Astrocyte (in vitro differentiated cells and primary cell): ENCODE measurements at regions not wholly inside any gene's neighbourhood (a gene's known extent, or its start where the extent isn't known, plus 50 kb on each side); places are given as distances from the start of the nearest gene placed in this dataset.
A peak's percentile ranks its signal among the peaks of the same experiment; 100 is the strongest.

ENCODE experiments used
- DNase-seq: peaks from one replicate; pipeline ENCODE4 v3.0.0-alpha.2; 2010; ENCODE audit warnings: low read depth
- FAIRE-seq: peaks from 2 replicates; lab custom pipeline; 2011; peaks lifted over from hg19 to GRCh38; lab: Jason Lieb, UNC
- H2AFZ ChIP-seq: 2 replicates; pipeline ENCODE4 v1.6.0; 2012; ENCODE audit warnings: low read depth, low read length, inconsistent platforms
- H3K27ac ChIP-seq: 2 replicates; pipeline ENCODE4 v1.5.1; 2011; ENCODE audit warnings: low read depth, low read length, inconsistent platforms
- H3K27me3 ChIP-seq: 2 replicates; pipeline ENCODE4 v1.6.0; 2011; ENCODE audit warnings: low read length, inconsistent platforms; ENCODE audit not compliant: insufficient read depth
- H3K36me3 ChIP-seq: 2 replicates; pipeline ENCODE4 v1.5.1; 2011; ENCODE audit warnings: low read length, inconsistent platforms; ENCODE audit not compliant: insufficient read depth
- H3K4me1 ChIP-seq: 2 replicates; pipeline ENCODE4 v1.5.1; 2011; ENCODE audit warnings: low read length, inconsistent platforms; ENCODE audit not compliant: insufficient read depth
- H3K4me2 ChIP-seq: 2 replicates; pipeline ENCODE4 v1.6.0; 2012; ENCODE audit warnings: low read length, inconsistent platforms
- H3K4me3 ChIP-seq: 2 replicates; pipeline ENCODE4 v1.5.1; 2011; ENCODE audit warnings: low read depth, mild to moderate bottlenecking, low read length, inconsistent platforms; ENCODE audit not compliant: insufficient read depth
- H3K79me2 ChIP-seq: 2 replicates; pipeline ENCODE4 v1.6.0; 2012; ENCODE audit warnings: mild to moderate bottlenecking, low read length, inconsistent platforms; ENCODE audit not compliant: insufficient read depth
- H3K9ac ChIP-seq: 2 replicates; pipeline ENCODE4 v1.6.0; 2012; ENCODE audit warnings: mild to moderate bottlenecking, low read length, inconsistent platforms
- H3K9me3 ChIP-seq: 2 replicates; pipeline ENCODE4 v1.5.1; 2012; ENCODE audit warnings: low read depth, mild to moderate bottlenecking, low read length, inconsistent platforms; ENCODE audit not compliant: insufficient read depth
- H4K20me1 ChIP-seq: 2 replicates; pipeline ENCODE4 v1.6.0; 2012; ENCODE audit warnings: low read length, inconsistent platforms; ENCODE audit not compliant: insufficient read depth
- H3K27ac Mint-ChIP-seq: one replicate; pipeline ENCODE4 v1.8.0; 2021; ENCODE audit warnings: mild to moderate bottlenecking, mixed read lengths; ENCODE audit not compliant: unreplicated experiment
- H3K27me3 Mint-ChIP-seq: one replicate; pipeline ENCODE4 v1.8.0; 2021; ENCODE audit warnings: low read depth, mixed read lengths; ENCODE audit not compliant: unreplicated experiment
- H3K36me3 Mint-ChIP-seq: one replicate; pipeline ENCODE4 v1.8.0; 2021; ENCODE audit warnings: low read depth, mixed read lengths; ENCODE audit not compliant: unreplicated experiment
- H3K4me1 Mint-ChIP-seq: one replicate; pipeline ENCODE4 v1.8.0; 2021; ENCODE audit warnings: low read depth, mixed read lengths; ENCODE audit not compliant: unreplicated experiment
- H3K4me3 Mint-ChIP-seq: one replicate; pipeline ENCODE4 v1.8.0; 2021; ENCODE audit warnings: mild to moderate bottlenecking, moderate library complexity, mixed read lengths; ENCODE audit not compliant: unreplicated experiment
- H3K9me3 Mint-ChIP-seq: one replicate; pipeline ENCODE4 v1.8.0; 2021; ENCODE audit warnings: mild to moderate bottlenecking, mixed read lengths; ENCODE audit not compliant: unreplicated experiment
- CTCF ChIP-seq: IDR thresholded peaks from 2 replicates; pipeline ENCODE4 v1.5.1; 2011; ENCODE audit warnings: low read depth, mild to moderate bottlenecking, inconsistent platforms, low read length, moderate library complexity; ENCODE audit not compliant: insufficient read depth
- EZH2 ChIP-seq: IDR thresholded peaks from 2 replicates; pipeline ENCODE4 v1.6.1; 2012; ENCODE audit warnings: mild to moderate bottlenecking, low read length, inconsistent platforms; ENCODE audit not compliant: insufficient read depth

- H3K36me3 Mint-ChIP-seq, result no peaks in the 10 kb centered on the region
These were observed 63.2 kb upstream of the ATP8B1 start for GRCh38 chr18:57866355-57866754.

GRCh38 chr18:57864615-57865121 is 61.6 kb upstream of the ATP8B1 start:
- TF ChIP-seq CTCF (no peak), EZH2 (no peak)
- Histone ChIP-seq H3K9ac (no peak overlapping the region), H3K36me3 (no peaks in the 10 kb centered on the region), H3K9me3 (no peaks in the 10 kb centered on the region), H2AFZ (no peak overlapping the region), H3K79me2 (no peaks in the 10 kb centered on the region), H3K4me3 (no peak overlapping the region), H3K27me3 (no peaks in the 10 kb centered on the region), H4K20me1 (no peaks in the 10 kb centered on the region), H3K4me1 (peaks cover 3% of the 10 kb centered on the region), H3K4me2 (no peak overlapping the region), H3K27ac (no peak overlapping the region)
- Mint-ChIP-seq H3K27ac (no peak overlapping the region), H3K4me3 (no peak overlapping the region), H3K36me3 (no peaks in the 10 kb centered on the region), H3K4me1 (no peaks in the 10 kb centered on the region), H3K27me3 (peaks cover 3% of the 10 kb centered on the region), H3K9me3 (no peaks in the 10 kb centered on the region)
- FAIRE-seq (no peak), DNase-seq (no peak)

More at GRCh38 chr18:57866355-57866754, 63.2 kb upstream of the ATP8B1 start:
- no peaks in the 10 kb centered on the region for H3K9me3 ChIP-seq
- peaks cover 3% of the 10 kb centered on the region for H3K27me3 Mint-ChIP-seq
- FAIRE-seq (no peak), DNase-seq (no peak)
- no peaks in the 10 kb centered on the region for H4K20me1 ChIP-seq
- H3K4me2 ChIP-seq, result no peak overlapping the region
- H3K27ac Mint-ChIP-seq, result no peak overlapping the region
- no peaks in the 10 kb centered on the region for H3K27me3 ChIP-seq
- H3K4me1 ChIP-seq, result peaks cover 3% of the 10 kb centered on the region
- H3K4me1 Mint-ChIP-seq, result no peaks in the 10 kb centered on the region
- H3K79me2 ChIP-seq, result no peaks in the 10 kb centered on the region
- TF ChIP-seq EZH2 (no peak), CTCF (no peak)
- no peaks in the 10 kb centered on the region for H3K36me3 ChIP-seq
- H3K9ac ChIP-seq, result no peak overlapping the region
- H2AFZ ChIP-seq, result no peak overlapping the region
- no peak overlapping the region for H3K4me3 ChIP-seq
- no peaks in the 10 kb centered on the region for H3K9me3 Mint-ChIP-seq
- H3K4me3 Mint-ChIP-seq, result no peak overlapping the region
- no peak overlapping the region for H3K27ac ChIP-seq

GRCh38 chr18:57863706-57864105 is 60.6 kb upstream of the ATP8B1 start:
- Mint-ChIP-seq H3K4me3 (no peak overlapping the region), H3K27ac (no peak overlapping the region), H3K36me3 (no peaks in the 10 kb centered on the region), H3K27me3 (peaks cover 3% of the 10 kb centered on the region), H3K4me1 (no peaks in the 10 kb centered on the region), H3K9me3 (no peaks in the 10 kb centered on the region)
- Histone ChIP-seq H3K4me1 (peaks cover 3% of the 10 kb centered on the region), H2AFZ (no peak overlapping the region), H3K27me3 (no peaks in the 10 kb centered on the region), H3K79me2 (no peaks in the 10 kb centered on the region), H3K4me2 (peak overlapping the region; percentile 7), H3K9ac (no peak overlapping the region), H3K36me3 (no peaks in the 10 kb centered on the region), H4K20me1 (no peaks in the 10 kb centered on the region), H3K4me3 (no peak overlapping the region), H3K27ac (no peak overlapping the region), H3K9me3 (no peaks in the 10 kb centered on the region)
- TF ChIP-seq CTCF (no peak), EZH2 (no peak)
- FAIRE-seq (no peak), DNase-seq (peak; percentile 28)
